K562 (cell line): ENCODE measurements at regions not wholly inside any gene's neighbourhood (a gene's known extent, or its start where the extent isn't known, plus 50 kb on each side); places are given as distances from the start of the nearest gene placed in this dataset.
"Not testable (repeated sequence)": the region's sequence is repeated elsewhere in the genome, so short reads cannot be mapped to it uniquely, and the experiment has no call there.

Experiments
- ATAC-seq: fragments of 200-7000 bp; cut with Tn5 transposase; 3 replicates; pipeline ENCODE4 v1.9.1; 2020; ENCODE audit warnings: moderate library complexity
- BruUV-seq: library from RNA; stranded (reverse); fragments of 400-500 nt; replicated peaks from 2 replicates; lab custom pipeline; 2021; lab: Mats Ljungman, UMichigan
- CTCF ChIA-PET: fragments of 300-600 bp; formaldehyde crosslinking; extraction: SDS; loops from one replicate; lab custom pipeline; 2021; ENCODE audit warnings: low intra/inter-chr PET ratio; lab: Yijun Ruan, JAX
- POLR2A ChIA-PET: fragments of 300-600, 350-650 bp; sonication (Branson Sonifier 250); formaldehyde crosslinking; extraction: SDS; loops from one replicate; lab custom pipeline; 2021; ENCODE audit warnings: antibody characterized with exemption, inconsistent platforms; lab: Yijun Ruan, JAX
- DNase-seq, 4 experiments: peaks; one replicate each; pipeline versions ENCODE4 v3.0.0 to v3.0.0-alpha.2; 2011 to 2018; ENCODE audit warnings: low spot score in 3 of 4, mixed read lengths in 3 of 4; ENCODE audit errors: extremely low read depth in 1 of 4
- FAIRE-seq: peaks from 2 replicates; lab custom pipeline; 2011; peaks lifted over from hg19 to GRCh38; lab: Jason Lieb, UNC
- H2AFZ ChIP-seq: 2 replicates; pipeline ENCODE4 v1.6.0; 2011; ENCODE audit warnings: low read depth, low read length, control low read depth, inconsistent platforms
- H3K27ac ChIP-seq: fragments of 200-600 bp; 3 replicates; pipeline ENCODE4 v1.8.0; 2011; ENCODE audit warnings: low read depth, mild to moderate bottlenecking, control low read depth, inconsistent platforms, low read length, moderate library complexity, mixed read lengths; ENCODE audit errors: extremely low read depth
- H3K27me3 ChIP-seq, 2 experiments: fragments of 300-600 bp in 1 of 2; 2 replicates in 1 of 2; 3 replicates in 1 of 2; pipeline versions ENCODE4 v1.6.0 to v1.8.0; 2011; ENCODE audit warnings: inconsistent platforms in 2 of 2, low read length in 2 of 2, mild to moderate bottlenecking in 1 of 2, mixed read lengths in 1 of 2, moderate library complexity in 1 of 2; ENCODE audit not compliant: control insufficient read depth in 2 of 2, insufficient read depth in 2 of 2
- H3K36me3 ChIP-seq: fragments of 300-600 bp; 3 replicates; pipeline ENCODE4 v1.8.0; 2011; ENCODE audit warnings: mild to moderate bottlenecking, low read length, inconsistent platforms; ENCODE audit not compliant: control insufficient read depth, insufficient read depth
- H3K4me1 ChIP-seq, 2 experiments: fragments of 200-600 bp in 1 of 2; replicated peaks in 1 of 2; 2 replicates in 1 of 2; 3 replicates in 1 of 2; pipeline versions ENCODE4 v1.5.1 to v1.8.0; 2011; ENCODE audit warnings: inconsistent platforms in 2 of 2, low read length in 2 of 2, mild to moderate bottlenecking in 1 of 2, mixed read lengths in 1 of 2, moderate library complexity in 1 of 2; ENCODE audit not compliant: control insufficient read depth in 2 of 2, insufficient read depth in 2 of 2
- H3K4me2 ChIP-seq: 2 replicates; pipeline ENCODE4 v1.6.1; 2011; ENCODE audit warnings: low read length, control low read depth, inconsistent platforms, mixed read lengths; ENCODE audit not compliant: insufficient read depth
- H3K4me3 ChIP-seq: fragments of 200-600 bp; sonication (generic), shearing (Covaris generic); 2 replicates; pipeline ENCODE4 v1.5.1; 2016; ENCODE audit warnings: control low read depth, inconsistent platforms
- H3K79me2 ChIP-seq: fragments of 200-600 bp; 3 replicates; pipeline ENCODE4 v1.8.0; 2011; ENCODE audit warnings: low read length, inconsistent platforms; ENCODE audit not compliant: control insufficient read depth, insufficient read depth
- H3K9ac ChIP-seq, 2 experiments: 2 replicates each; pipeline versions ENCODE4 v1.6.0 to v1.6.1; 2011; ENCODE audit warnings: low read depth in 2 of 2, low read length in 2 of 2, control low read depth in 1 of 2, inconsistent platforms in 1 of 2, mild to moderate bottlenecking in 1 of 2, mixed read lengths in 1 of 2; ENCODE audit not compliant: insufficient read depth in 1 of 2
- H3K9me1 ChIP-seq: one replicate; pipeline ENCODE4 v1.6.0; 2011; ENCODE audit warnings: inconsistent platforms, mild to moderate bottlenecking, low read length, moderate library complexity; ENCODE audit not compliant: control insufficient read depth, insufficient read depth
- H3K9me3 ChIP-seq: replicated peaks from 2 replicates; pipeline ENCODE4 v1.5.1; 2011; ENCODE audit warnings: low read depth, low read length, inconsistent platforms; ENCODE audit not compliant: control insufficient read depth, insufficient read depth
- H4K20me1 ChIP-seq: replicated peaks from 2 replicates; pipeline ENCODE4 v1.6.1; 2011; ENCODE audit warnings: low read length, inconsistent platforms, mixed read lengths; ENCODE audit not compliant: control insufficient read depth, insufficient read depth
- ARID1B ChIP-seq: fragments of 450-650 bp; IDR thresholded peaks from 2 replicates; pipeline ENCODE4 v1.6.1; 2016; ENCODE audit warnings: antibody characterized with exemption, mild to moderate bottlenecking, inconsistent platforms
- CC2D1A ChIP-seq: fragments of 450-650 bp; IDR thresholded peaks from 2 replicates; pipeline ENCODE4 v1.6.1; 2017; ENCODE audit warnings: mild to moderate bottlenecking
- ETS2 ChIP-seq: IDR thresholded peaks from 2 replicates; pipeline ENCODE4 v1.6.1; 2016; ENCODE audit warnings: borderline replicate concordance, missing genetic modification characterization, mild to moderate bottlenecking, moderate library complexity, missing compliant biosample characterization; ENCODE audit not compliant: poor library complexity, severe bottlenecking
- GATAD2A ChIP-seq: fragments of 450-650 bp; IDR thresholded peaks from 2 replicates; pipeline ENCODE4 v1.6.1; 2017
- ID3 ChIP-seq, 2 experiments: fragments of 250-450 bp in 1 of 2; fragments of 450-650 bp in 1 of 2; sonication (Bioruptor Pico) in 1 of 2; IDR thresholded peaks; 2 replicates each; pipeline versions ENCODE4 v1.6.1 to v1.8.0; 2016 to 2021; ENCODE audit warnings: mild to moderate bottlenecking in 2 of 2, moderate library complexity in 2 of 2, missing compliant biosample characterization in 1 of 2, missing genetic modification characterization in 1 of 2
- NRF1 ChIP-seq, 2 experiments: fragments of 450-650 bp; IDR thresholded peaks in 1 of 2; conservative IDR thresholded peaks in 1 of 2; 2 replicates each; pipeline ENCODE4 v1.6.1; 2014; ENCODE audit warnings: mild to moderate bottlenecking in 2 of 2
- PTTG1 ChIP-seq: fragments of 450-650 bp; IDR thresholded peaks from 2 replicates; pipeline ENCODE4 v1.6.1; 2016; ENCODE audit warnings: low read depth, mild to moderate bottlenecking, missing genetic modification characterization, missing compliant biosample characterization
- ZBTB26 ChIP-seq: fragments of 450-650 bp; formaldehyde crosslinking; IDR thresholded peaks from 2 replicates; pipeline ENCODE4 v1.4.0; 2022; ENCODE audit warnings: missing genetic modification characterization
- ZNF24 ChIP-seq: fragments of 450-650 bp; IDR thresholded peaks from 2 replicates; pipeline ENCODE4 v1.6.1; 2016
- WGBS: fragments of 100-300 bp; shearing (Covaris generic); methylation state at CpG from one replicate; pipeline ENCODE4 v1.1.6; 2016; ENCODE audit warnings: low coverage, mixed read lengths; ENCODE audit not compliant: insufficient coverage; ENCODE audit errors: missing lambda C conversion rate; 5-methylcytosine and 5-hydroxymethylcytosine counted together
- in situ Hi-C: fragments of 300-500 bp; cut with MboI; formaldehyde crosslinking; loops from 4 replicates; pipeline ENCODE4 v1.15.0; 2018; ENCODE audit warnings: inconsistent platforms, mixed read lengths
- intact Hi-C: fragments of 100-400 bp; cut with micrococcal nuclease; formaldehyde crosslinking; loops from 2 replicates; pipeline ENCODE4 v1.14.2; 2022

DNA sequence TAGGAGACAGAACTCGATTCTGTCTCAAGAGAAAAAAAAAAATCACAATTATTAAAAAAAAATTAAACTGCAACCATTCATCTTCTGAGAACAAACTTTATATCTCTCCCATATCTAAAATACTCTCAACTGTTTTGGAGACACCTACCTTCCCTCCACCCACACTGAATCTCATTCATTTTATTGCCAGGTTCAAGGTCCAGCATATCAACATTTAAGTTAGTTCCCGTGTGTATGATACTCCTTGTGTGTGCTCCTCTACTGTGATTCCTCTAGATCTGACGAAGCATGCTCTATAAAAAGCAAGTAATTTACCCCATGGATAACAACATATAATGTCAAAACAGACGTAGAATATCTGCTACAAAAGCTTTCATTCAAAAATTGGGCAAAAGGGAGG is 351.8 kb upstream of the SORCS1 start:
- in situ Hi-C loops (no loop called here), intact Hi-C loops (no loop called here)
- TF ChIP-seq ETS2 = no peak
- TF ChIP-seq ID3 (CRISPR knock-in tag; IDR thresholded peaks at IDR 0.05) = no peak
- TF ChIP-seq ID3 (tag; IDR thresholded peaks at IDR 0.05) = no peak
- TF ChIP-seq ZBTB26 (CRISPR knock-in tag) = no peak
- no peak for TF ChIP-seq CC2D1A
- no peak for TF ChIP-seq GATAD2A
- TF ChIP-seq PTTG1 (tag) = no peak
- no peak for TF ChIP-seq ZNF24
- TF ChIP-seq ARID1B = no peak
- TF ChIP-seq NRF1 (conservative IDR thresholded peaks at IDR 0.05 in 1 of 2, IDR thresholded peaks at IDR 0.05 in 1 of 2) = no peak
- H2AFZ ChIP-seq = no peak overlapping the region
- H3K9me1 ChIP-seq = no peaks in the 10 kb centered on the region
- ATAC-seq (no peak), FAIRE-seq (no peak), DNase-seq (no peak)
- no peak overlapping the region for H3K4me2 ChIP-seq
- H3K79me2 ChIP-seq = no peaks in the 10 kb centered on the region
- no peak overlapping the region for H3K9ac ChIP-seq
- BruUV-seq = no TSS peak
- ChIA-PET CTCF (no interaction called here), POLR2A (no interaction called here)
- H3K27ac ChIP-seq = no peak overlapping the region
- no peak overlapping the region for H3K4me3 ChIP-seq
- H3K27me3 ChIP-seq = no peaks in the 10 kb centered on the region
- no peaks in the 10 kb centered on the region for H3K4me1 ChIP-seq
- 0% methylated on average over 4 of the region's 4 CpGs for WGBS
- H3K9me3 ChIP-seq = no peaks in the 10 kb centered on the region
- no peaks in the 10 kb centered on the region for H3K36me3 ChIP-seq
- no peaks in the 10 kb centered on the region for H4K20me1 ChIP-seq

GRCh38 chr10:107504011-107504410 is 339.5 kb upstream of the SORCS1 start:
- BruUV-seq, H3K4me2 ChIP-seq, H3K27me3 ChIP-seq, H2AFZ ChIP-seq, DNase-seq, H3K79me2 ChIP-seq, H3K4me1 ChIP-seq, CTCF ChIA-PET, H3K36me3 ChIP-seq, H3K4me3 ChIP-seq, in situ Hi-C loops, POLR2A ChIA-PET, intact Hi-C loops, H3K9ac ChIP-seq, FAIRE-seq, H3K27ac ChIP-seq, H4K20me1 ChIP-seq, H3K9me3 ChIP-seq, H3K9me1 ChIP-seq, ATAC-seq: not testable (repeated sequence)
- WGBS = no CpG with 5 or more reads among the region's 1 CpG
